ENCODE measurements at regions not wholly inside any gene's neighbourhood (a gene's known extent, or its start where the extent isn't known, plus 50 kb on each side); places are given as distances from the start of the nearest gene placed in this dataset.
"Not testable (repeated sequence)": the region's sequence is repeated elsewhere in the genome, so short reads cannot be mapped to it uniquely, and the experiment has no call there.

DNA sequence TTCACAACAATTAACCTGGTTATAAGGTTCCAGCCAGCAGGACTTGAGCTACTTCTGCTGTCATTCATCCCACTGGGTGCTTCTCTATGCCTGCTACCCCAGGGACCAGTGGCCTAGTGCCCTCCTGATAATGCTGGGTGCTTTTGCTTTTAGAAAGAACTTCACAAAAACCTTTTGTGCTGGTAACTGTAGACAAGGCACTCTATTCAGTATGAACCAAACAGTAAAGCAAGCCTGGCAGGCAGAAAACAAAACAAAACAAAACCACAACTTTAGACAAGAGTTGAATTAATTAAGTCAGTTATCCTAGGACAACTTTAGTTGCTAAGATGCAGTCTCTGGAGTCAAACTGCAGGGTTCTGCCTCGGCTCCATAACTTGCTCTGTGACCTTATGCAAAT, 61.9 kb upstream of the ADGRL2 start:
- Mint-ChIP-seq H3K4me1 (no peaks in the 10 kb centered on the region), H3K9me3 (peaks cover 0 to 4% (median 3%) of the 10 kb centered on the region in 7 donors), H3K4me3 (no peak overlapping the region), H3K27me3 (no peaks in the 10 kb centered on the region), H3K27ac (no peak overlapping the region), H3K36me3 (no peaks in the 10 kb centered on the region)
- ATAC-seq (ENCODE audit: low read depth in 2 of 2), result no peak
- DNase-seq, result no peak

- no peaks in the 10 kb centered on the region for H3K36me3 Mint-ChIP-seq
- H3K27me3 Mint-ChIP-seq, result no peaks in the 10 kb centered on the region
- no peak overlapping the region for H3K27ac Mint-ChIP-seq
- DNase-seq (no peak), ATAC-seq (ENCODE audit: low read depth in 2 of 2) (no peak)
- no peaks in the 10 kb centered on the region for H3K4me1 Mint-ChIP-seq
- H3K9me3 Mint-ChIP-seq, result peaks cover 0 to 8% (median 3%) of the 10 kb centered on the region in 7 donors
- no peak overlapping the region for H3K4me3 Mint-ChIP-seq
Observed at GRCh38 chr1:81733480-81733879, 67.3 kb upstream of the ADGRL2 start.

DNA sequence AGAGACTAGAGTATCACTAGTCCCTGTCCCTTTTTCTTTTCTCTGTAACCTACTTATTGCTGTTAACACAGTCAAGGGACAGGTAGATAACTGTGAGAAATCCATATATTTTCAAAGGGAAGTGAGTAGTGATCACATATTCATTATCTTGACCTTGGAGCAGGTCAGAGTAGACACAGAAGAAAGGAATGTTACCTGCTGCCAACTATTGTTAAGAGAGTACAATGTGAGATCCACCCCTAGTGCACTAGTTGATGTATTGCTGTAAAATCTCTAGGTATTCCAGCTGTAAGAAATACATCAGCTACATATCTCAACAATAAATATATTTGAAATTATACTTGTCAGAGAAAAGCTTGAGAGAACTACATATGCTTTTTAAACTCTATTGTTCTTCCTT, 68.7 kb upstream of the ADGRL2 start:
- peaks cover 0 to 5% (median under 1%) of the 10 kb centered on the region in 7 donors for H3K9me3 Mint-ChIP-seq
- no peak overlapping the region for H3K4me3 Mint-ChIP-seq
- no peak for ATAC-seq (ENCODE audit: low read depth in 2 of 2)
- no peaks in the 10 kb centered on the region for H3K4me1 Mint-ChIP-seq
- no peaks in the 10 kb centered on the region for H3K36me3 Mint-ChIP-seq
- H3K27ac Mint-ChIP-seq, result no peak overlapping the region
- DNase-seq, result no peak
- no peaks in the 10 kb centered on the region for H3K27me3 Mint-ChIP-seq

GRCh38 chr1:81730881-81731280, 69.9 kb upstream of the ADGRL2 start:
- no peaks in the 10 kb centered on the region for H3K36me3 Mint-ChIP-seq
- H3K9me3 Mint-ChIP-seq, result peaks cover 0 to 4% (median 0%) of the 10 kb centered on the region in 7 donors
- no peaks in the 10 kb centered on the region for H3K27me3 Mint-ChIP-seq
- no peak overlapping the region for H3K4me3 Mint-ChIP-seq
- no peak for DNase-seq
- no peak for ATAC-seq (ENCODE audit: low read depth in 2 of 2)
- H3K27ac Mint-ChIP-seq, result no peak overlapping the region
- no peaks in the 10 kb centered on the region for H3K4me1 Mint-ChIP-seq

GRCh38 chr1:81730299-81730698, 70.4 kb upstream of the ADGRL2 start:
- not testable (repeated sequence) for H3K9me3 Mint-ChIP-seq; H3K4me3 Mint-ChIP-seq; H3K4me1 Mint-ChIP-seq; H3K27ac Mint-ChIP-seq; DNase-seq; ATAC-seq (ENCODE audit: low read depth in 2 of 2); H3K36me3 Mint-ChIP-seq; H3K27me3 Mint-ChIP-seq

GRCh38 chr1:81729818-81730217, 70.9 kb upstream of the ADGRL2 start:
- H3K9me3 Mint-ChIP-seq, result peaks cover 0 to 4% (median 0%) of the 10 kb centered on the region in 7 donors
- no peak overlapping the region for H3K4me3 Mint-ChIP-seq
- no peak for DNase-seq
- no peak for ATAC-seq (ENCODE audit: low read depth in 2 of 2)
- H3K36me3 Mint-ChIP-seq, result no peaks in the 10 kb centered on the region
- no peaks in the 10 kb centered on the region for H3K4me1 Mint-ChIP-seq
- no peaks in the 10 kb centered on the region for H3K27me3 Mint-ChIP-seq
- no peak overlapping the region for H3K27ac Mint-ChIP-seq

GRCh38 chr1:81729239-81729638, 71.5 kb upstream of the ADGRL2 start:
- H3K4me1 Mint-ChIP-seq, result no peaks in the 10 kb centered on the region
- no peak for ATAC-seq (ENCODE audit: low read depth in 2 of 2)
- no peaks in the 10 kb centered on the region for H3K27me3 Mint-ChIP-seq
- H3K9me3 Mint-ChIP-seq, result peaks cover 0 to 4% (median 0%) of the 10 kb centered on the region in 7 donors
- no peak overlapping the region for H3K4me3 Mint-ChIP-seq
- no peaks in the 10 kb centered on the region for H3K36me3 Mint-ChIP-seq
- no peak for DNase-seq
- H3K27ac Mint-ChIP-seq, result no peak overlapping the region

GRCh38 chr1:81725823-81726222, 74.9 kb upstream of the ADGRL2 start:
- ATAC-seq (ENCODE audit: low read depth in 2 of 2), result no peak
- Mint-ChIP-seq H3K4me1 (no peaks in the 10 kb centered on the region), H3K27me3 (no peaks in the 10 kb centered on the region)

GRCh38 chr1:81722631-81723328, 78.0 kb upstream of the ADGRL2 start:
- not testable (repeated sequence) for H3K9me3 Mint-ChIP-seq; H3K4me3 Mint-ChIP-seq; H3K4me1 Mint-ChIP-seq; DNase-seq; H3K36me3 Mint-ChIP-seq; ATAC-seq (ENCODE audit: low read depth in 2 of 2); H3K27me3 Mint-ChIP-seq; H3K27ac Mint-ChIP-seq

More at GRCh38 chr1:81725823-81726222, 74.9 kb upstream of the ADGRL2 start:
- Mint-ChIP-seq H3K36me3 (no peaks in the 10 kb centered on the region), H3K27ac (no peak overlapping the region), H3K4me3 (no peak overlapping the region), H3K9me3 (peaks cover 0 to 6% (median 2%) of the 10 kb centered on the region in 7 donors)
- DNase-seq, result no peak

DNA sequence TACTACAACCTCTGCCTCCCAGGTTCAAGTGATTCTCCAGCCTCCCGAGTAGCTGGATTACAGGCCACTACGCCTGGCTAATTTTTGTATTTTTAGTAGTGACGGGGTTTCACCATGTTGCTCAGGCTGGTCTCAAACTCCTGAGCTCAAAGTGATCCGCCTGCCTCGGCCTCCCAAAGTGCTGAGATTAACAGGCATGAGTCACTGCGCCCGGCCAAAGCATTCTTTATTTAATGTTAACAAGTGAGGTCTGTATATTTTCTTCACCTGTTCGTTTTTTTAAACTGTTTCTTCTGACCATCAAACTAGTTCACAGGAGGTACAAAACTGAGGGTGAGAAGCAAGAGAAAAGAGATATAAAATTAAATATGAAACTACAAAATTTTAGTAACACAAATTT, 80.5 kb upstream of the ADGRL2 start:
- H3K4me1 Mint-ChIP-seq; H3K36me3 Mint-ChIP-seq; H3K9me3 Mint-ChIP-seq; H3K4me3 Mint-ChIP-seq; H3K27me3 Mint-ChIP-seq; ATAC-seq (ENCODE audit: low read depth in 2 of 2); DNase-seq; H3K27ac Mint-ChIP-seq: not testable (repeated sequence)

GRCh38 chr1:81717230-81717629, 83.5 kb upstream of the ADGRL2 start:
- no peak overlapping the region for H3K4me3 Mint-ChIP-seq
- ATAC-seq (ENCODE audit: low read depth in 2 of 2) (no peak), DNase-seq (no peak)
- H3K27ac Mint-ChIP-seq, result no peak overlapping the region
- H3K27me3 Mint-ChIP-seq, result no peaks in the 10 kb centered on the region
- peaks cover 0 to 5% (median 0%) of the 10 kb centered on the region in 7 donors for H3K9me3 Mint-ChIP-seq
- H3K4me1 Mint-ChIP-seq, result no peaks in the 10 kb centered on the region
- H3K36me3 Mint-ChIP-seq, result no peaks in the 10 kb centered on the region

- Mint-ChIP-seq H3K4me3 (no peak overlapping the region), H3K27me3 (no peaks in the 10 kb centered on the region), H3K9me3 (peaks cover 0 to 4% (median 0%) of the 10 kb centered on the region in 7 donors), H3K27ac (no peak overlapping the region), H3K4me1 (no peaks in the 10 kb centered on the region), H3K36me3 (no peaks in the 10 kb centered on the region)
- ATAC-seq (ENCODE audit: low read depth in 2 of 2) (no peak), DNase-seq (no peak)
Observed at GRCh38 chr1:81715391-81715790, 85.3 kb upstream of the ADGRL2 start.

DNA sequence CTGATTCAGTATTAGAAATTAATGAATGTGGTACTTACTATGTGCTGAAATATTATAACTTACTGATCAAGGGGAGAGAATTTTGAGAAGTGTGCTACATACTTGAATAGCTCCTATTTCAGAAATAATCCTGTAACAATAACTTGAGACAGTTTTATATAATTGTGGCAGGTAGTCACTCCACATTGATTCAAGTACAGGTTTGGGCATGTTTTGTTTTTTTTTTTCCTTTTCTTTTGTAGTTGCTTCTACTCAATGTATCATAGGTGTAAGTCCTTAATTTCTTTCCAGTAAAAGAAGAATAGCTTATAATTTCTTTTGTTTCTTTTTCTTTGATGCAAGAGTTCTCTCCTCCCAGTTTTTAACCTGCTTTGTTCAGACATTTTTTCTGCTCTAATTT, 86.1 kb upstream of the ADGRL2 start:
- Mint-ChIP-seq H3K4me1 (no peaks in the 10 kb centered on the region), H3K9me3 (peaks cover 0 to 4% (median 0%) of the 10 kb centered on the region in 7 donors), H3K4me3 (no peak overlapping the region), H3K36me3 (no peaks in the 10 kb centered on the region), H3K27ac (peak overlapping the region in 1 of 6 donors; percentile 46), H3K27me3 (no peaks in the 10 kb centered on the region)
- ATAC-seq (ENCODE audit: low read depth in 2 of 2), result no peak
- no peak for DNase-seq

- no peak for ATAC-seq (ENCODE audit: low read depth in 2 of 2)
- H3K36me3 Mint-ChIP-seq, result no peaks in the 10 kb centered on the region
Observed at GRCh38 chr1:81712425-81712824, 88.3 kb upstream of the ADGRL2 start.

GRCh38 chr1:81710857-81711256, 89.9 kb upstream of the ADGRL2 start:
- Mint-ChIP-seq H3K36me3 (no peaks in the 10 kb centered on the region), H3K9me3 (peaks cover 0 to 6% (median 0%) of the 10 kb centered on the region in 7 donors), H3K4me1 (no peaks in the 10 kb centered on the region), H3K27me3 (no peaks in the 10 kb centered on the region), H3K4me3 (no peak overlapping the region), H3K27ac (no peak overlapping the region)
- ATAC-seq (ENCODE audit: low read depth in 2 of 2), result no peak
- DNase-seq, result no peak

More at GRCh38 chr1:81712425-81712824, 88.3 kb upstream of the ADGRL2 start:
- DNase-seq, result no peak
- H3K9me3 Mint-ChIP-seq, result peaks cover 0 to 4% (median 0%) of the 10 kb centered on the region in 7 donors
- no peaks in the 10 kb centered on the region for H3K27me3 Mint-ChIP-seq
- no peaks in the 10 kb centered on the region for H3K4me1 Mint-ChIP-seq
- H3K4me3 Mint-ChIP-seq, result no peak overlapping the region
- no peak overlapping the region for H3K27ac Mint-ChIP-seq
